Loucy (cell line): ENCODE measurements at regions not wholly inside any gene's neighbourhood (a gene's known extent, or its start where the extent isn't known, plus 50 kb on each side); places are given as distances from the start of the nearest gene placed in this dataset.

Experiments used
- H2AFZ ChIP-seq: fragments of 200-600 bp; sonication (generic); 2 replicates; pipeline ENCODE4 v1.6.0; 2016; ENCODE audit warnings: antibody characterized with exemption, mild to moderate bottlenecking, low read length, moderate library complexity
- H3F3A ChIP-seq: fragments of 200-600 bp; 2 replicates; pipeline ENCODE4 v1.6.0; 2016; ENCODE audit warnings: antibody characterized with exemption, low read depth, mild to moderate bottlenecking
- H3K27me3 ChIP-seq: fragments of 200-600 bp; sonication (generic); 2 replicates; pipeline ENCODE4 v1.6.1; 2014; ENCODE audit warnings: low read length, mild to moderate bottlenecking; ENCODE audit not compliant: insufficient read depth, poor library complexity, severe bottlenecking
- H3K36me3 ChIP-seq: fragments of 200-600 bp; sonication (generic); 2 replicates; pipeline ENCODE4 v1.6.1; 2016; ENCODE audit warnings: low read length; ENCODE audit not compliant: insufficient read depth
- H3K4me1 ChIP-seq: fragments of 200-600 bp; sonication (generic); 2 replicates; pipeline ENCODE4 v1.5.1; 2014; ENCODE audit warnings: low read length, mild to moderate bottlenecking; ENCODE audit not compliant: insufficient read depth, poor library complexity, severe bottlenecking
- H3K4me2 ChIP-seq: fragments of 200-600 bp; sonication (generic); 2 replicates; pipeline ENCODE4 v1.6.0; 2014; ENCODE audit warnings: antibody characterized with exemption, low read length, low read depth, mild to moderate bottlenecking; ENCODE audit not compliant: poor library complexity, severe bottlenecking
- H3K4me3 ChIP-seq: fragments of 200-600 bp; sonication (generic); 2 replicates; pipeline ENCODE4 v1.5.1; 2014; ENCODE audit warnings: low read length, mild to moderate bottlenecking, mixed read lengths; ENCODE audit not compliant: poor library complexity, severe bottlenecking
- H3K79me2 ChIP-seq: fragments of 200-600 bp; sonication (generic); 2 replicates; pipeline ENCODE4 v1.6.1; 2014; ENCODE audit warnings: low read length; ENCODE audit not compliant: insufficient read depth
- H3K9ac ChIP-seq: fragments of 200-600 bp; sonication (generic); 2 replicates; pipeline ENCODE4 v1.6.0; 2014; ENCODE audit warnings: mild to moderate bottlenecking, low read depth, low read length, moderate library complexity; ENCODE audit not compliant: poor library complexity, severe bottlenecking
- H3K9me2 ChIP-seq: fragments of 200-600 bp; sonication (generic); replicated peaks from 2 replicates; pipeline ENCODE4 v1.6.1; 2016; ENCODE audit warnings: low read depth, low read length, mixed read lengths
- H3K9me3 ChIP-seq: fragments of 200-600 bp; sonication (generic); 2 replicates; pipeline ENCODE4 v1.6.1; 2014; ENCODE audit warnings: mild to moderate bottlenecking, antibody characterized with exemption, low read length, low read depth; ENCODE audit not compliant: insufficient read depth
- H4K20me1 ChIP-seq: fragments of 200-600 bp; sonication (generic); 2 replicates; pipeline ENCODE4 v1.6.0; 2014; ENCODE audit warnings: antibody characterized with exemption, low read length, mild to moderate bottlenecking; ENCODE audit not compliant: insufficient read depth, poor library complexity, severe bottlenecking
- EZH2phosphoT487 ChIP-seq: fragments of 200-600 bp; IDR thresholded peaks from 2 replicates; pipeline ENCODE4 v1.6.1; 2018; ENCODE audit warnings: antibody characterized with exemption, mild to moderate bottlenecking, moderate library complexity, borderline replicate concordance
- TF ChIP-seq, protein P1 (sequence below): fragments of 200-600 bp; sonication (generic); conservative IDR thresholded peaks from 2 replicates; pipeline ENCODE4 v1.5.1; 2014; ENCODE audit warnings: mild to moderate bottlenecking, antibody characterized with exemption, low read length

DNA sequence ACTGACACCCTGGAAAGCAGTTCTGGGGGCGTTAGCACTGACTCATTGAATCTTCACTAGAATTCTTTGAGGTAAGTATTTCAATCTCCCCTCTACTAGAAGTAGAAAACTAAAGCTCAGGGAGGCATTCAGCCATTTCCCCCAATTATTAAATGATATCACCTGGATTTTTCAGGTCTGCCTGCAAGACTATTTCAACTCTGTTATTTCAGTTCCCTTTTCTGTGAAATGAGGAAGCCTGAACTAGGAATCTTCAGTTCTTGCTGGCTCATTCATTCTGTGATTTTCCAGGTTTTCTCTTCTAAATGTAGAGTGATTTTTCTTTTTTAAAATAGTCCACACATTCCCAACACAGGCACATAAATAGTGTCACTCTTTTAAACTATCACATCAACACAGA, 337.0 kb upstream of the NR5A2 start:
- Histone ChIP-seq H3K9me2 (no peaks in the 10 kb centered on the region), H3K4me1 (peaks cover 41% of the 10 kb centered on the region), H3K36me3 (no peaks in the 10 kb centered on the region), H4K20me1 (no peaks in the 10 kb centered on the region), H3K27me3 (no peaks in the 10 kb centered on the region), H3K9me3 (no peaks in the 10 kb centered on the region), H3K79me2 (no peaks in the 10 kb centered on the region), H3K9ac (peak overlapping the region; percentile 59), H3F3A (no peaks in the 10 kb centered on the region), H2AFZ (0 out of 2 replicates have a peak overlapping the region, but pooled peaks have one; percentile 12), H3K4me3 (no peak overlapping the region), H3K4me2 (no peak overlapping the region)
- TF ChIP-seq, protein P1, sequence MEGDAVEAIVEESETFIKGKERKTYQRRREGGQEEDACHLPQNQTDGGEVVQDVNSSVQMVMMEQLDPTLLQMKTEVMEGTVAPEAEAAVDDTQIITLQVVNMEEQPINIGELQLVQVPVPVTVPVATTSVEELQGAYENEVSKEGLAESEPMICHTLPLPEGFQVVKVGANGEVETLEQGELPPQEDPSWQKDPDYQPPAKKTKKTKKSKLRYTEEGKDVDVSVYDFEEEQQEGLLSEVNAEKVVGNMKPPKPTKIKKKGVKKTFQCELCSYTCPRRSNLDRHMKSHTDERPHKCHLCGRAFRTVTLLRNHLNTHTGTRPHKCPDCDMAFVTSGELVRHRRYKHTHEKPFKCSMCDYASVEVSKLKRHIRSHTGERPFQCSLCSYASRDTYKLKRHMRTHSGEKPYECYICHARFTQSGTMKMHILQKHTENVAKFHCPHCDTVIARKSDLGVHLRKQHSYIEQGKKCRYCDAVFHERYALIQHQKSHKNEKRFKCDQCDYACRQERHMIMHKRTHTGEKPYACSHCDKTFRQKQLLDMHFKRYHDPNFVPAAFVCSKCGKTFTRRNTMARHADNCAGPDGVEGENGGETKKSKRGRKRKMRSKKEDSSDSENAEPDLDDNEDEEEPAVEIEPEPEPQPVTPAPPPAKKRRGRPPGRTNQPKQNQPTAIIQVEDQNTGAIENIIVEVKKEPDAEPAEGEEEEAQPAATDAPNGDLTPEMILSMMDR: no peak
- no peak for TF ChIP-seq EZH2phosphoT487

DNA sequence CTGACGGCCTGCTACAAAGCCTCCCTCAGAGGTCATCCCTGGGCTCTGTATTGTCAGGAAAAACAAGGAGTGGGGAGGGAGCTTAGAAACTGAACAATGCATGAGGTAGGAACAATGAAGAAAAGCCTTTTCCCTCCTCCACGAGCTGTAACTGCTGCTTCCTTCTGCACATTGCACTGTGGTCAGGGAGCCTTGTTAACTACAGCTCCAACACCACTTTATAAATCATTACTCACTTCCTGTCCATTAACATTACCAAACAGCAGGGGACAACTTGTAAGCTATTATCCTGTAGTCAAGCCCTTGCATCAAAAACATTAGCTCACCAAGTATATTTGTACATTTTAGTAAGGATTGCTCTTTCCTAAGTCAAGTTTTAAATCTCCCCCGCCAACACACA, 336.0 kb upstream of the NR5A2 start:
- no peaks in the 10 kb centered on the region for H3F3A ChIP-seq
- peak overlapping the region; percentile 59 for H3K9ac ChIP-seq
- TF ChIP-seq, protein P1: no peak
- no peak for TF ChIP-seq EZH2phosphoT487
- peak overlapping the region; percentile 70 for H3K4me2 ChIP-seq
- no peaks in the 10 kb centered on the region for H3K36me3 ChIP-seq
- no peaks in the 10 kb centered on the region for H3K9me3 ChIP-seq
- H2AFZ ChIP-seq: no peak overlapping the region
- H3K4me1 ChIP-seq: peaks cover 41% of the 10 kb centered on the region
- H3K4me3 ChIP-seq: peak overlapping the region; percentile 42
- no peaks in the 10 kb centered on the region for H3K79me2 ChIP-seq
- no peaks in the 10 kb centered on the region for H3K27me3 ChIP-seq
- H4K20me1 ChIP-seq: no peaks in the 10 kb centered on the region
- H3K9me2 ChIP-seq: no peaks in the 10 kb centered on the region

DNA sequence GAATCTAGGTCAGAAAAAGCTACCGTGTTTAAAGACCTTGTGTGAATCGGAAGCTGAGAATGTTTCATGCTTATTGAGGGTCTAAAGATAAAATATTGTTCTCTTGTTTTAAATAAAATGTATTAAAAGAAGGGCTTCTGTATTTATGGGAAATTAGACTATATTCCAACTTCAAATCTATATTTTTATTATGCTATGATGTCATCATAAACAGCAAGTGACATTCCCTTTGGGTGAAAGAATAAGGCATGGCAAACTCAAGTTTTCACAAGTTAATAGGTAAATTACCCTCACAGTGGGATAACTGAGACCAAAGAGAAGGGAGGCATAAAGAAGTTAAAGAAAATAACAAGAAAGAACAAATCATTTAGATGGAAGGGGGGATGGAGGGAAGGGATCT, 333.8 kb upstream of the NR5A2 start:
- Histone ChIP-seq H2AFZ (0 out of 2 replicates have a peak overlapping the region, but pooled peaks have one; percentile 4), H3K36me3 (no peaks in the 10 kb centered on the region), H3K4me3 (no peak overlapping the region), H3K9ac (no peak overlapping the region), H3K79me2 (no peaks in the 10 kb centered on the region), H3K4me2 (no peak overlapping the region), H3K9me2 (no peaks in the 10 kb centered on the region), H3K9me3 (no peaks in the 10 kb centered on the region), H3K4me1 (peaks cover 35% of the 10 kb centered on the region), H4K20me1 (no peaks in the 10 kb centered on the region), H3K27me3 (no peaks in the 10 kb centered on the region), H3F3A (no peaks in the 10 kb centered on the region)
- no peak for TF ChIP-seq EZH2phosphoT487
- TF ChIP-seq, protein P1: no peak
